ENCODE measurements at regions not wholly inside any gene's neighbourhood (a gene's known extent, or its start where the extent isn't known, plus 50 kb on each side); places are given as distances from the start of the nearest gene placed in this dataset.

DNA sequence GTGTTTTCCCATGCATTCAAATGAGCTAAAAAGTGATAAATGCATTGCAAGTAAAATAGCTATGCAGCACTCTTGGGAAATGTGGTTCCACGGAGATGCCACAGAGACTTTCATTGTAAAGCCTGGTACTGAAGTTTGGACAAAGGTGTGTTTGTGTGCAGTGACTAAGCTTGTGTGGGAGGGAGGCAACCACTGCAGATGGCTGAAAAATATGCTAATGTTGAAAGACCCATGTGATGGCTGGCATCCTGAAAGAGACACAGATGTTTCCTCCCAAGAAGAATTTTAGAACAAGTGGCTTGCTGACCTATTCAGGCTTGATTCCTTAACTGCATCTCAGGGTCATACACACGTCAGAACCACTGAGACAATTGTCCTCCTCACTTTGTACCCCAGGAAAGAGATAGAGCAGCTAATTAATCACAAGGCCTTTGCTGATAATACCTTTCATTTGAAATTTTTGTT lies 73.8 kb downstream of the FAM76B start:
- Histone ChIP-seq H2AFZ (ENCODE audit: low read depth, low read length) (no peak overlapping the region), H3K4me2 (ENCODE audit: insufficient read depth, low read length) (no peak overlapping the region), H3K9ac (replicated peaks; ENCODE audit: extremely low read depth, insufficient read depth, low read length) (no peak overlapping the region), H3K4me3 (replicated peaks in 1 of 3; ENCODE audit: insufficient read depth in 1 of 3, low read depth in 1 of 3, low read length in 3 of 3) (no peak overlapping the region), H3K79me2 (ENCODE audit: control insufficient read depth, insufficient read depth, low read length) (no peaks in the 10 kb centered on the region), H3K36me3 (ENCODE audit: control insufficient read depth in 2 of 2, extremely low read depth in 1 of 2, insufficient read depth in 2 of 2, low read length in 2 of 2) (no peaks in the 10 kb centered on the region), H4K20me1 (replicated peaks; ENCODE audit: control insufficient read depth, extremely low read depth, insufficient read depth, low read length) (no peaks in the 10 kb centered on the region), H3K4me1 (ENCODE audit: control insufficient read depth, extremely low read depth, insufficient read depth, low read length) (no peaks in the 10 kb centered on the region), H3K27me3 (ENCODE audit: control insufficient read depth in 2 of 2, insufficient read depth in 2 of 2, low read length in 2 of 2) (peaks cover 7 to 18% of the 10 kb centered on the region in 2 experiments), H3K27ac (ENCODE audit: insufficient read depth, low read depth, low read length) (peak overlapping the region; percentile 12), H3K9me1 (replicated peaks; ENCODE audit: control insufficient read depth, extremely low read depth, insufficient read depth, low read length) (no peaks in the 10 kb centered on the region), H3K9me3 (replicated peaks; ENCODE audit: control insufficient read depth, insufficient read depth, low read length) (no peaks in the 10 kb centered on the region)
- POLR2A ChIA-PET, result no interaction called here
- FAIRE-seq (peak; percentile 70), DNase-seq (ENCODE audit: low read depth, low spot score) (peak; percentile 90)
- dilution Hi-C loops (cut with MboI; ENCODE audit: extremely low pct_ligation_motif_present, low sequenced_read_pairs), result no loop called here
- intact Hi-C loops (cut with micrococcal nuclease), result no loop called here
- TF ChIP-seq POLR2A (IDR thresholded peaks at IDR 0.05; ENCODE audit: low read depth, low read length), result no peak
- TF ChIP-seq, protein P1, sequence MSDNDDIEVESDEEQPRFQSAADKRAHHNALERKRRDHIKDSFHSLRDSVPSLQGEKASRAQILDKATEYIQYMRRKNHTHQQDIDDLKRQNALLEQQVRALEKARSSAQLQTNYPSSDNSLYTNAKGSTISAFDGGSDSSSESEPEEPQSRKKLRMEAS (IDR thresholded peaks at IDR 0.05; ENCODE audit: insufficient read depth, insufficient read length), result peak; percentile 23
- no peak for TF ChIP-seq MYC (IDR thresholded peaks at IDR 0.05; ENCODE audit: low read depth, low read length)
- no peak for TF ChIP-seq EZH2 (IDR thresholded peaks at IDR 0.05; ENCODE audit: borderline replicate concordance, low read depth, low read length, severe bottlenecking)
- peak; percentile 30 for TF ChIP-seq JUN (IDR thresholded peaks at IDR 0.05; ENCODE audit: borderline replicate concordance, insufficient read depth, insufficient read length, low read depth)
- TF ChIP-seq FOS (IDR thresholded peaks at IDR 0.05; ENCODE audit: borderline replicate concordance, insufficient read depth, low read length), result no peak
- TF ChIP-seq GATA2 (IDR thresholded peaks at IDR 0.05; ENCODE audit: insufficient read depth, insufficient read length, low read depth, low read length), result no peak
- no peak for TF ChIP-seq POLR2AphosphoS5 (IDR thresholded peaks at IDR 0.05; ENCODE audit: insufficient read depth, low read depth, low read length)
- TF ChIP-seq, protein P2, sequence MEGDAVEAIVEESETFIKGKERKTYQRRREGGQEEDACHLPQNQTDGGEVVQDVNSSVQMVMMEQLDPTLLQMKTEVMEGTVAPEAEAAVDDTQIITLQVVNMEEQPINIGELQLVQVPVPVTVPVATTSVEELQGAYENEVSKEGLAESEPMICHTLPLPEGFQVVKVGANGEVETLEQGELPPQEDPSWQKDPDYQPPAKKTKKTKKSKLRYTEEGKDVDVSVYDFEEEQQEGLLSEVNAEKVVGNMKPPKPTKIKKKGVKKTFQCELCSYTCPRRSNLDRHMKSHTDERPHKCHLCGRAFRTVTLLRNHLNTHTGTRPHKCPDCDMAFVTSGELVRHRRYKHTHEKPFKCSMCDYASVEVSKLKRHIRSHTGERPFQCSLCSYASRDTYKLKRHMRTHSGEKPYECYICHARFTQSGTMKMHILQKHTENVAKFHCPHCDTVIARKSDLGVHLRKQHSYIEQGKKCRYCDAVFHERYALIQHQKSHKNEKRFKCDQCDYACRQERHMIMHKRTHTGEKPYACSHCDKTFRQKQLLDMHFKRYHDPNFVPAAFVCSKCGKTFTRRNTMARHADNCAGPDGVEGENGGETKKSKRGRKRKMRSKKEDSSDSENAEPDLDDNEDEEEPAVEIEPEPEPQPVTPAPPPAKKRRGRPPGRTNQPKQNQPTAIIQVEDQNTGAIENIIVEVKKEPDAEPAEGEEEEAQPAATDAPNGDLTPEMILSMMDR (IDR thresholded peaks at IDR 0.05; ENCODE audit: extremely low read depth in 1 of 2, insufficient read depth in 1 of 2, low read depth in 1 of 2, low read length in 2 of 2), result no peak
- CTCF ChIA-PET, result interaction anchor here (1.5 to 2.2 kb wide), 2 partner anchors 11 to 13 kb away, joined by 4 to 12 read pairs; no protein-coding TSS in a partner anchor
- no TSS peak for BruUV-seq (replicated peaks)

Measured in endothelial cell of umbilical vein (primary cell).